Mesenteric fat pad (tissue), 1 donor: ENCODE measurements at regions not wholly inside any gene's neighbourhood (a gene's known extent, or its start where the extent isn't known, plus 50 kb on each side); places are given as distances from the start of the nearest gene placed in this dataset.

Experiments
- DNase-seq: peaks from one replicate; pipeline ENCODE4 v3.0.0-alpha.2; 2020; ENCODE audit warnings: low spot score
- donor health status: DM: yes; HTN: yes; CAD: no.

DNA sequence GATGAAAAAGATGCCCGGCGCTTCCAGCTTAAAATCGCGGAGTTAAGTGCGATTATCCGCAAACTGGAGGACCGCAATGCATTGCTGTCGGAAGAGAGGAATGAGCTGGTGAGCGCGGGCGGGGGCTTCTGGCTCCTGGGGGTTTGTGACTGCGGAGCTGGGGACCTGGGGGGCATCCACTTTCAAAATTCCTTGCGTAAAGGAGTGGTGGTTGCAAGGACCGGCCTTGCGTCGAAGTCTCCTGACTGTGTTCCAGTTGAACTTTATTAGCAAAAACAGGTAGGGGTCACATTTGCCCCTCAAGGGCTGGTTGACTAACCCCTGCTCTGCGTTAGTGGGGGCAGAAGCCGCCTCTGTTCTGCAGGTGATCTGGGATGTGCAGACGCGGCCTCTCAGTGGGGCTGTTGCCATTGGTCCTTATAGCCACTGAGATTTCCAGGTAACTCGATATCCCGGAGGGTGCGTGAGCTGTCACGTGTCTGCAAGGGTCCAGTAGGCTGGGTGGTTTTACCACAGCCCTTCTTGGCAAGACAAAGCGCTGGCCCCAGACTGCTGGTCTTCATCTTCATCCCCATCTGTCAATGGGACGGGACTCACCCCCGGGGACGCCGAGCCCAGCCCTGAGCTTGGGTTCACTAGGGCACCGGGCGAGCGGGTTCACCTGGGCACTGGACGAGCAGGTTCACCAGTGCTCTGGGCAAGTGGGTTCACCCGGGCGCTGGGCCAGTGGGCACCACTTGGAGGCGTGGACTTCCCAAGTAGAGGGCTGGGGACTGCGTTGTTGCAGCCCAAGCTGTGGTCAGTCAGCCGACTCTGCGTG lies 51.5 kb upstream of the DPYSL4 start:
- peak; percentile 89 for DNase-seq

DNA sequence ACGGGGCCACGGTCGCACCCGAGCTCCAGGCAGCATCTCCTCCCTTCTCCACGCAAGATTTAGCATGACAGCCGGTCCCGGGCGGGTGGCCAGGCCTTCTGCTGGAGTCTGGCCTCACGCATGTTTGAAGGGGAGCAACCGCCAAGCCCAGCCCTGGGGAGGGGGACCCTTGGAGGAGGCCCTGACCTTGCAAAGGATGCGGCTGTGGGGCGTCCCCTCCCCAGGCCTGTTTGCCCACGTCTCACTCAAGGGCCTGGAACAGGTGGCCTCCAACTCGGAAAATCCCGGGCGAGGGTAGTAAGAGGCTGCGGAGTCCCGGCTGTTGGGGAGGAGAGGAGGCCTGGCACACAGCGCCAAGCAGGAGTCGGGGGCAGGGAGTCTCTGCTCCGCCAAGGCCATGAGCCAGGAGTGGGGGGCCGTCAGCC lies 50.6 kb upstream of the DPYSL4 start:
- DNase-seq = peak; percentile 83

DNA sequence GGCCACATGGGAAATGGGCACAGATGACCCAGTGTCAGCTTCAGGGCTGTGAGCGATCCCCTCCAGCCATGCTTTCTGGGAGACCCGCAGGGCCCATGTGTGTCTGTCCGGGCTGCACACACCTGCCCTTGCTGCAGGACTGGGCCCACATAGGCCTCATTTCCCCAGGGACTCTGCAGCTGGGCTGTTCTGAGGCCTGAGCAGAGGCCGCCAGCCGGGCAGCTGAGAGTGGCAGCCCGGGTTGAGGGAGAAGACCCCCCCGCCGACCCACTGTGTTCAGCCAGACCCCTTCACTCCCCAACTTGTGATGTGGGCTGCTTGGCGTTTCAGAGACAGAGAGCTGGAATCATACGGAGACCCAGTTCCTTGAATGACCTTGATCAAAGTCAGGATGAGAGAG lies 50.1 kb upstream of the DPYSL4 start:
- peak; percentile 69 for DNase-seq
